ENCODE measurements at regions not wholly inside any gene's neighbourhood (a gene's known extent, or its start where the extent isn't known, plus 50 kb on each side); places are given as distances from the start of the nearest gene placed in this dataset.

- no peak for DNase-seq
Measured at GRCh38 chr6:110033101-110033500, 55.0 kb downstream of the GPR6 start.

- DNase-seq, result no peak
Measured at GRCh38 chr6:110033749-110034666, 55.9 kb downstream of the GPR6 start.

DNA sequence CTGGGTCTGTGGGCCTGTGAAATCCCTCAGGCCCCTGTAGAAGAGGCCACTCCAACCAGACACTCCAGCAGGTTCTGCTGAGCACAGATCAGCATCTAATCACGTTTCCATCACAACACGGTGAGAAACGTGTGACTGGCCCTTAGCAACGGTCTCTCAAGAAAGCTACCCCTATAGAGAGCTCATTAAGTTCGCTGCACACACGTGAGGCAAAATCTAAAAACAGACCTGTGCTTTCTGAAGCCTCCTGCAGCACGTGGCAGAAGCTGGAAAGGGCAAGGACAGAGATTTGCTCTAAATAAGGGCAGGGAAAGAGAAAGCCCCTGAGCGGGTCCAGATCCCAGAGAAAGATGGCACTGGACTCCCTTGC is 56.5 kb downstream of the GPR6 start:
- DNase-seq, result no peak

GRCh38 chr6:110035321-110035720 is 57.2 kb downstream of the GPR6 start:
- DNase-seq, result no peak

- no peak for DNase-seq
Measured at GRCh38 chr6:110036408-110037302, 58.5 kb downstream of the GPR6 start.

GRCh38 chr6:110037726-110038295 is 59.7 kb downstream of the GPR6 start:
- DNase-seq, result no peak

DNA sequence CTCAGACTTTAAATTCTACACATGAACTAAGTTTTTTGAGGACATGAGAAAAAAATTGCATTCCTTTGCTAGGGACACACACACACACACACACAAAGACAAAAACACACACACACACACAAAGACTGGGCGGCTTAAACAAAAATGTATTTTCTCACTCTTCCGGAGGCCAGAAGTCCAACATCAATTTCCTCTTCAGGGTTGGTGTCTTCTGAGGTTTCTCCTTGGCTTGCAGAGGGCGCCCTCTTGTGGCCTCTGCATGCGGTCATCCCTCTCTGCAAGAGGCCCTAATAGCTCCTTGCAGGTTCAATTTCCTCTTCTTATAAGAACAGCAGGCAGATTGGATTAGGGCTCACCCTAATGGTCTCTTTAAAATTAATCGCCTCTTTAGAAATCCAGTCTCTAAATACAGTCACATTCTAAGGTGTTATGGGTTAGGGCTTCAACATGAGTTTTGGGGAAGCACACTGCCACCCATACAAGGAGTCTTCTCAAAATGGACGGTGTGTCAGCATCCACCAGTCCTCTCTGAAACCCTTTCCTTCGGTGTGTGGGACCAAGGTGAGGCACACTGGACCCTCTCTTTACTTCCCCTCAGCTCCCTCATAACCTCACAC is 61.4 kb downstream of the GPR6 start:
- DNase-seq, result peak; percentile 53

DNA sequence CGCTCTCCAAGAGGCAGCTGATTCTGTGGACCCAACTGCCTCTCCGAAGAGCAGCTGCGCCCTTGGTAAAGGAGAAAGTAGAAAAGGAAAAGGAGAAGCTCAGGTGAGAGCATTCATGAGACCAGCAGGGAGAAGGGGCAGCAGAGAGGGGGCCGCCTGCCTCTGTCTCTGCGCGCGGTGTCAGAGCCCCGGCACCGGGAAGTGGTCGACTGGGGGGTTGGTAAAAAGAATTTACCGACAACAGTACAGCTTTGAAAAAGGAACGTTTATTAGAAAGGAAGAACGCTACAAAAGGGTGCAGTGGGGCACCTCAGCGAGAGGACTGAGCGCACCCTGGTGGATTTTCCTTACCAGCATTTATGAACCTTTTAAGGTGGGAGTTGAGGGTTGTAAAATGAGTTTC is 61.9 kb downstream of the GPR6 start:
- DNase-seq, result no peak

- no peak for DNase-seq
Measured at GRCh38 chr6:110040716-110041115, 62.6 kb downstream of the GPR6 start.

GRCh38 chr6:110041126-110041525 is 63.0 kb downstream of the GPR6 start:
- no peak for DNase-seq

DNA sequence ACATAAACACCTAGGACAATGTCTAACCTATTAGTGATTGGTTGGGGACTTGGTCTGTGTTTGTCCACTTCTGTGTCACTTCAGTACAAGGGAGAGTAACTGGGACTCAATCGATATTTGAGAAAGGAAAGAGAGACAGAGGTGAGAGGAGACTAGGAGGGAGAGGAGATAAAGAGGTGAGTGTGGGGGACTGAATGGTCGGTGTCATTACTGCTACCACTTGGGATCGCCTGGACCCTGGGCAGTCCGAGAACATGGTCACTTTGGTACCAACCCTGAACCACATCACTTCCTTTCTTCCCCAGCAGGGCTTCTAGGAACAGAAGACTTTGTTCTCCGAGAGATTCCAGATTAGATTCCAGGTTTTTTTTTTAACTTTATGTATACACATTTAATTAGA is 63.7 kb downstream of the GPR6 start:
- DNase-seq, result no peak

GRCh38 chr6:110042670-110043296 is 64.7 kb downstream of the GPR6 start:
- DNase-seq, result no peak

DNA sequence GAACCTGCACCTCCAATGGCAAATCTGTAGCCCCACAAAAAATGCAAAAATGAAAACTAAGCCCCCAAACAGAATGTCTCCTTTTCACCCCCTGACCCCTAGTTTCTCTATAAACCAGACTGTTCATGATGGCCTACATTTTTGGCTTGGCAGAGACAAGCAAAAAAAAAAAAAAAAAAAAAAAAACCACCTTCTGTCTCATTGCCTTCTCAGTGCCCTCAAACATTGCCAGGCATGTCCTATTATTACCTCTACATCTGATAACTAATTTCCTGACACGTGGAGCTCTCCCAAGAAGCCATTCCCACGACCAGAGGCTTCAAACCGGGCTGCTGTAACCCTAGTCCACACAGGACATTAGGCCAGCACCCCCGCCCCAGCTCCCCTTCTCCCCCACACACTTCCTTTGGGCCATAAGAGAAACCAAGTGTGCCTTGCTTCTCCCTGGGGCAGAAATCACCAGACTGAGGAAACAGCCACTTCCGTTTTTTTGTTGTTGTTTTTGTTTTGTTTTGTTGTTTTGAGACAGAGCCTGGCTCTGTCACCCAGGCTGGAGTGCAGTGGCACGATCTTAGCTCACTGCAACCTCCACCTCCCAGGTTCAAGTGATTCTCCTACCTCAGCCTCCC is 65.4 kb downstream of the GPR6 start:
- no peak for DNase-seq

- no peak for DNase-seq
Measured at GRCh38 chr6:110044096-110044495, 66.0 kb downstream of the GPR6 start.

DNA sequence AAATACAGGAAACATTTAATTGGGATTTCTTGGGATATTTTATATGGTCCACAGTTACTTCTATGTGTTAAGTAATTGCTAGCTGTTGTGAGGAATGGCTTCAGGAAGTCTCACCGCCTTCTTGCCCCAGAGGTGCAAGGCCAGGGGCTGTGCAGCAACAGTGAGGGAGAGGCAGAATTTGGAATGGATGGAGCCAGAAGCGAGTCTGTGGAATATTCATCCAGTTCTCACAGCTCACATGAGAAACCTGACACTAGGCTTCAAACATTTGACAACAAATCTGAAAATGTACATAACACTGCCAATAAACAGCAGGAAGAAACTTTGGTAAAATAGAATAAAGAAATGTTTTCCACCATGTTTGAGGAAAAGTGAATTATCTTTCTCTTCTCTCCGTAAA is 66.5 kb downstream of the GPR6 start:
- DNase-seq, result no peak

DNA sequence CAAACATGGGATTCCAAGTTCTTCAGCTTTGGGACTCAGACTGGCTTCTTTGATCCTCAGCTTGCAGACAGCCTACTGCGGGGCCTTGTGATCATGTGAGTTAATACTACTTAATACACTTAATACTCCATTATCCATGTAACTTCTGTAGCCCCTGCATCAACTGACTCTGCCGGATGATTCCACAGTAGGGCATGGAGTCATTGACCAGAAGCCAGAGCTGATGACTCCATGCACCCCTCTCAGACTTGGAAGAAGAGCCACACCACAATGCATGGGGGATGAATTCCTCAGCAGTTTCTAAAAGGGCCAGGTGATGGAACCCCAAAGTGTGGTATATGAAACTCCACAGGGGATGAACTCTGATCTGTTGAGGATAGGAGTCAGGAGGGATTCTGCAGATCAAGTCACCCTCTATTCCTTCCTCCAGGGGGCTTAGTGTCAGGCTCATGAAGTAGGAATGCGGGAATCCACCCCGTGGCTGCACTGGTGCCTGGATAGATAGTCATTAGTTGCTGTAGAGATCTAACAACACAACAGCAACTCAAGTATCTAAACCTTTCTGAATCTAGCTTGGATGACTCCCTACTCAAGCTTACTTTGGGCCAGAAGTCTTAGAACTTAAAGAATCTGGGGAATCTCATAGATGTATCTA is 70.2 kb downstream of the GPR6 start:
- no peak for DNase-seq

DNA sequence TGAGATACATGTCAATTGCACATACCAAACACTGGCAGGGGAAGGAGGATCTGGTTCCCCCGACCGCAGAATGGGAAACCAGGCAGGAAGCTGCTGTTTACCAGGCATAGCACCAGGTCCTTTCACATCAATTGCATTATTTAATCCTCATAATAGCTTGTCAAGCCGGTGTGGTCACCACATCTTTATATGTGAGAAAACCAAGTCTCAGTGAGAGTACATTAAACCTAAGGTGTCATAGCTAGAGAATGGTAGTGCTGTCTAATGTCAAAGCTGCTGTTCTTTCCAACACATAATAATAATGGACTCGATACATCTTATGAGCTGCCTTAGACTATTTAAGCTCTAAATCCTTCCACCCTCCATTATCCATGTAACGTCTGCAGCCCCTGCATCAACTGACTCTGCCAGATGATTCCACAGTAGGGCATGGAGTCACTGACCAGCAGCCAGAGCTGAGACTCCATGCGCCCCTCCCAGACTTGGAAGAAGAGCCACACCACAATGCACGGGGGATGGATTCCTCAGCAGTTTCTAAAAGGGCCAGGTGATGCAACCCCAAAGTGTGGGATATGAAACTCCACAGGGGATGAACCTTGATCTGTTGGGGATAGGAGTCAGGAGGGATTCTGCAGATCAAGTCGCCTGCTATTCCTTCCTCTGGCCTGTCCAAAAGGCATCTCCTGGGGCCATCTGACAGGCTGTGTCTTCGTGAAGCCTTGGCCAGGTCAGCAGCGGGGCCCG is 71.8 kb downstream of the GPR6 start:
- DNase-seq, result no peak

All from NCI-H187 treated with DMSO at 0.1 percent for 48 hours (cell line).